Pons (tissue), 1 donor: ENCODE measurements at regions not wholly inside any gene's neighbourhood (a gene's known extent, or its start where the extent isn't known, plus 50 kb on each side); places are given as distances from the start of the nearest gene placed in this dataset.
A peak's percentile ranks its signal among the peaks of the same experiment; 100 is the strongest.

ENCODE experiments used
- DNase-seq: peaks from one replicate; pipeline ENCODE4 v3.0.0-alpha.2; 2016; ENCODE audit warnings: low spot score

GRCh38 chr5:109531262-109531661 is 121.5 kb upstream of the PJA2 start:
- no peak for DNase-seq

DNA sequence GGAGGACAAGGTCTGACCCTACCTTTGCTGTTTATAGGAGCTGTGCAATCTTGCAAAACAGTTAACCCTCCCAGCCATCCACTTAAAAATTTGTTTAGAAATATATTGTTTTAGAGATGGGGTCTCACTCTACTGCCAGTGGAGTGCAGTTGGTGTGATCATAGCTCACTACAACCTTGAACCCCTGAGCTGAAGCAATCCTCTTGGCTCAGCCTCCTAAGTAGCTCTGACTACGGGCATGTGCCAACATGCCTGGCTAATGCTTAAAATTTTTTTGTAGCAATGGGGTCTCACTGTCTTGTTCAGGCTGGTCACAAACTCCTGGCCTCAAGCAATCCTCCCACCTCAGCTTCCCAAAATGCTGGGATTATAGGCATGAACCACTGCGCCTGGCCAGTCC is 120.2 kb upstream of the PJA2 start:
- no peak for DNase-seq

- peak; percentile 30 for DNase-seq
Observed at GRCh38 chr5:109529520-109529919, 119.7 kb upstream of the PJA2 start.

- no peak for DNase-seq
Observed at GRCh38 chr5:109524555-109524954, 114.8 kb upstream of the PJA2 start.

DNA sequence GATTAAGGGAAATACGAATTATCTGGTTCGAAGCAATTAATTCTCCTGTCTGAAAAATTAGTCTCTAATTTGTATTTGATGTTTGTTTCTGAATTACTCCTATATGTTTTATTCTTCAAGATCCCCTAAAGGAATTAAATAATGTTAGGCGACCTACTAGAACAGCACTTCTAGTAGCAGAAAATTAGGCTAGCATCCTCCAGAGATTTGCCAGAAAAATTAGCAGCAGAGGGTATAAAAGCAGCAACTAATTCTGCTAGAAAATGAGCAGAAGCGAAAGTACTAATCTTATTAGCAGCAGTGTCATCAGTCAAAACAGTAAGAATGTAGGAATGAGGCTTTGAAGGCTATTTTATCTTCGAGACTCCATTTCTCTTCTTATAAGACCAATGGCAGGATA is 114.3 kb upstream of the PJA2 start:
- DNase-seq = no peak

DNA sequence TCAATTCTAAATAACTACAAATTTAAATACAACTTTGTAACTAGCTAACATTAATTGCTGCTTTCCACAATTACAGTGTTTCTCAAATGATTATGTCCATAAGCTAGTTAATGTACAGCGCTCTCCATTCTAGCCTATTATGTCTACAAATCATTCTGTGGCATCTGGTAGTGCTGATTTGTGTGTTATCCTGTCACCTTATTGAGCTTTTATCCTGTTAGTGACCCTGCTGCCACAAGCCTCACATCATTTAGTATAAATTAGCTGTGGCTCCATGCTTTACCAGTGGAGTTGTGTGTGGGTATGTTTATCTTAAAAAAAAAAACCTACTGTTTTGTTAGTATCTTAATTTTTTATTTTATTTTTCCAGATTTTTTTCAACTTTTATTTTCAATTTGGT is 112.6 kb upstream of the PJA2 start:
- DNase-seq = no peak

DNA sequence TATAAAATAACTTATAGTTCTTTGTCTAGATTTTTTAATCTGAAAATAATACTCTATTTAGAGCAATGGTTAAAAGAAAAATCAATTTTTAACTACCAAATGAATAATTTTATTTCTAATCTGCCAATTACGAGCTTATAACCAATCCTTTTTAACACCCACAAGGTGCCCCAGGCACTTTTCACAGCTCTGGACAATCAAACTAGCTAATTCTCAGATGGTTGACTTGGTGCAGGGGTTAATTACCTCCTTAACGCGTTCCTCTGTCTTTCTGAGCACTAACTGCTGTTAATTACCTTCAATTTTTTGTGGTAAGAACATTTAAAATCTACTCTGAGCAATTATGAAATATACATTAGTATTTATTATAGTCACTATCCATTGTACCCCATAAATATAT is 109.6 kb upstream of the PJA2 start:
- no peak for DNase-seq

- no peak for DNase-seq
Observed at GRCh38 chr5:109516390-109516789, 106.6 kb upstream of the PJA2 start.

DNA sequence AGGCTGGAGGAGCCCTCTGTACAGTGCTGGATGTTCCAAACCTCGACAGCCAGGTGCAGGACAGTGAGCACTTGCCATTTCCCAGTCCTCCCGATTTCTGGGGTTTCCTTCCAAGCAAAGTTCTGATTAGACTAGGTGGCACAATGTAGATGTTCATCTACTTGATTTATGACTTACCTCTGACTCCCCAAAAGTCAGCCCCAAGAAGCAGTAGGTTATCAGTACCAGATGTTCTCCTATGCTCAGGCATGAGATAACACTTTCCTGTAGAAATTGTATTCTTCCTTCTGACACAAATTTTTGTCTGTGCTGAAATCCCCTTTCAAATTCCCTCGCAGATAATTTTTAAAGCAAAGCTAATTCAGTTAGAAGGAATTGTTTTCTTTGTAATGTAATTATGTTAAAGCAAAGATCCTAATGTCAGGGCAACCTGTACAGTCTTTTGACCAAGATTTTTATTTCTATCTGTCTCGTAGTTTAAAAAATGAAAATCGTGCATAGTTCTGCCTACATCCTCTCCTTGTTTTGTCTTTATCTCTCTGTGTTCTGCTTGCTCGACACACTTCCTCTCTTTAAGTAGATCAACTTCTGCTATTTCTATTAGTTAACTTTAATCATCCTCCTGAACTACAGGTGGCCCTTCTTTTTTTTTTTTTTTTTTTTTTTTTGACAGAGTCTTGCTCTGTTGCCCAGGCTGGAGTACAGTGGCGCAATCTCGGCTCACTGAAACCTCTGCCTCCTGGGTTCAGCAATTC is 102.4 kb upstream of the PJA2 start:
- DNase-seq = no peak

GRCh38 chr5:109506556-109506955 is 96.8 kb upstream of the PJA2 start:
- DNase-seq = no peak

- no peak for DNase-seq
Observed at GRCh38 chr5:109496112-109496511, 86.3 kb upstream of the PJA2 start.

DNA sequence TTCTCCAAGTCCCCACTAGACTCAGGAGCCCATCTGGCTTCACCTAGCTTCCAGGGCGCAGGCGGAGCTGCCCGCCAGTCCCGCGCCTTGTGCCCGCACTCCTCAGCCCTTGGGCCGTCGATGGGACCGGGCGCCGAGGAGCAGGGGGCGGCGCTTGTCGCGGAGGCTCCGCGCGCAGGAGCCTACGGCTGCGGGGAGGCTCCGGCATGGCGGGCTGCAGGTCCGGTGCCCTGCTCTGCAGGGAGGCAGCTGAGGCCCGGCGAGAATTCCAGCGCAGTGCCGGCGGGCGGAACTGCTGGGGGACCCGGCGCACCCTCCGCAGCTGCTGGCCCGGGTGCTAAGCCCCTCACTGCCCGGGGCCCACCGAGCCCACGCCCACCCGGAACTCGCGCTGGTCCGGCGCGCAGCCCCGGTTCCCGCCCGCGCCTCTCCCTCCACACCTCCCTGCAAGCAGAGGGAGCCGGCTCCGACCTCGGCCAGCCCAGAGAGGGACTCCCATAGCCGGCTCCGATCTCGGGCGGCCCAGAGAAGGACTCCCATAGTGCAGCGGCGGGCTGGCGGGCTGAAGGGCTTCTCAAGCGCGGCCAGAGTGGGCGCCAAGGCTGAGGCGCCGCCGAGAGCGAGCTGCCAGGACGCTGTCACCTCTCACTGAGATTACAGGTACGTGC is 78.1 kb upstream of the PJA2 start:
- no peak for DNase-seq

DNA sequence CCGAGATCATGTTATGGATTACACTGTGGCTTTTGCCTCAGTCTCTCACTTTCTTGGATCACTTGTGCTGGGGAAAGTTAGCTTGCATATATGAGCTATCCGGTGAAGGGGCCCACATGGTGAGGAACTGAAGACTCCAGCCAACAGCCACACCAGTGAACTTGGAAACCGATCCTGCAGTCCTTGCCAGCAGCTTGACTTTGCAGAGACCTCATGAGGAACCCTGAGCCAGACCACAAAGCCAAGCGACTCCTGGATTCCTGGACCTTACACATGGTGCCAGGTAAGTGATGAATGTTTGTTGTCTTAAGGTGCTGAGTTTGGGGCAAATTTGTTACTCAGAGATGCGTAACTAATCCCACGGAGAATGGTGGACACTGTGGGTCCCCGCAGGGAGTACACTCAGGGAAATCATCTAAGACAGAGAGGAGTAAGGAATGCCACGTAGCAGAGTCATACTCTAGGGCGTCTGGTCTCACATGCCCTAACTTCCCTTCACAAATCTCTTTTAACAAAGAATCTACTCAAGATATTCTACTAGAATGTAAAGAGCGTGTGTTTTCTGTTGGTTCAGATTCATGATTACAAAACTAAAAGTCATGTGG is 76.5 kb upstream of the PJA2 start:
- DNase-seq = no peak

DNA sequence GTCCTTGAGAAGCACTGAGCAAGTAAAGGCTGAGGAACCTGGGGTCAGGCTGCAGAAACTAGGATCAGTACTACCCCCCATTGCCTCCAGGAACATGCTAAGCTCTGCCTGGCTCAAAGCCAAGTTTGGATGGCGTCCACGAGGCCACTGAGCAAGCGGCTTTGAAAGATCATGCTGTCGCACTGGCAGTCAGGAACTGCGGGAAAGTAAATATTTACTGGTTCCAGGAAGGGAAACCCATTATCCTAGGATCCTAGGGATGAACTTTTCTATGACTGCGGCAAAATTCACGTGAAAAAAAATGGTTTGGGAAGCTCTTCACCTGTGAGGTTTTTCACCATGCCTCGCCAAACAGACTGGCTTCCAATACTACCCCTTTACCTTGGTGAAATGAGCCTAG is 75.3 kb upstream of the PJA2 start:
- peak; percentile 69 for DNase-seq

DNA sequence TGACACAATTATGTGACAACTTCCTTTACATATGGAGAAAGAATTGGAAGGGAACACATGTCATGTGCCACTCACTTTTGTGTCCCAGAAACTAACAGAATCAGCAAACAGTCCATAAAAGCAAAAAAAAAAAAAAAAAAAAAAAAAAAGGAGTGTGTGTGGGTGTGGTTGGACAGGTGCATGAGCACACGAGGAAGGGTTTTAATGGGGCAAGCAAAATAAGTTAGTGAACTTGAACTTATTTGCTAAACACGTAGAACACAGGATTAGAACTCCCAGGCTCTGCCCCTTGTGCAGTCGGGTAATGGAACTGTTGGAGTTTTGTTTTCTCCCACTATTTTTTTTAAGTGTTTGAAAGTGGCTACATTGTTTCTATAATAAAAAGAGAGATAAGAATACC is 74.8 kb upstream of the PJA2 start:
- no peak for DNase-seq

DNA sequence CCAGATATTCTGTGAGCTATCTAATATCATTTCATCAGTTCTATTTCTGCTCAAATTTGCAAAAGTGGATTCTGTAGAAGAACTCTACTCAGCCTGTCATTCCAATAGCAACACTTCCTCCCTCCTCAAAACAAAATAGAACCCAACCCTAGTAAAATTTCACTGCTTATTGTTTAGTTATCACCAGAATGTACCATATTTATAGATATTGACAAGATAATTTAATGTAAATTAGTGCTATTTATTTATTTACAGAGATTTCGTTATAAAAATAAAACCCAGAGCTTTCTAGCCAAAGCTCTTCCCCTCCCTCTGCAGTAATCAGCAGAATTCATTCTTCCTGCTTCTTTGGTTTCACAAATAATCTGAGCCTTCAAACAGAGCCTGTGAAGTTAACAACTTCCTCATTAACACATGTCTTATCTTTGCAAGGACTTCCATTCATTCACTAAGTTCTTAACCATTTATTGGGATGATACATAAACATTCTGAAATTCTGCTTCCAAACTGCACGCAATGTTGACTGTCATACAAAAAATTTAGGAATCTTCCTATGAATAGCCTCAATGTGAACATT is 73.7 kb upstream of the PJA2 start:
- DNase-seq = peak; percentile 51

GRCh38 chr5:109482748-109483147 is 73.0 kb upstream of the PJA2 start:
- DNase-seq = no peak

GRCh38 chr5:109479260-109479860 is 69.6 kb upstream of the PJA2 start:
- DNase-seq = peak; percentile 25

- DNase-seq = no peak
Observed at GRCh38 chr5:109478830-109479229, 69.1 kb upstream of the PJA2 start.

- no peak for DNase-seq
Observed at GRCh38 chr5:109476292-109476691, 66.5 kb upstream of the PJA2 start.

- DNase-seq = no peak
Observed at GRCh38 chr5:109469896-109470662, 60.3 kb upstream of the PJA2 start.
